SH-SY5Y (cell line): ENCODE measurements at regions not wholly inside any gene's neighbourhood (a gene's known extent, or its start where the extent isn't known, plus 50 kb on each side); places are given as distances from the start of the nearest gene placed in this dataset.

Experiments used
- GATA2 ChIP-seq: IDR thresholded peaks from 2 replicates; pipeline ENCODE4 v1.6.1; 2011; ENCODE audit warnings: mild to moderate bottlenecking, low read depth, low read length
- GATA3 ChIP-seq: IDR thresholded peaks from 2 replicates; pipeline ENCODE4 v1.6.1; 2011; ENCODE audit warnings: low read depth, mild to moderate bottlenecking, low read length, moderate library complexity

DNA sequence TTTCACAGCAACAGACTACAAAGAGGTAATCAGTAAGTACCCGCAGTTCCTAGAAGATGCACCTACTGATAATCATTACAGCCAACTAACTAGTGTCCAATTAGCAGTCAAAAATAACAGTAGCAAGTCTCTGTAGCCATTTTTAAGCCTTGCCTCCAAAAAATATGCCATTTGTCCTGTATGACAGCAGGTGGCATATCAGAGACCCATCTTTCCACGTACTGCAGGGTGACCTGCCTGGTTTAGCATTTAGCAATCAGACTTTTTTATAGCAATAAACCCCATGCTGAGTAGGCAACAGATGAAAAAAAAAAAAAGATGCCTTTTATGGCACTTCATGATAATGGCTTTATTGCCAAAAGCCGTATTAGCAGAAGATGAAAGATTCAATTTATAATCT, 155.3 kb upstream of the LSM14A start:
- no peak for TF ChIP-seq GATA2
- no peak for TF ChIP-seq GATA3
